Neural cell (in vitro differentiated cells): ENCODE measurements at regions not wholly inside any gene's neighbourhood (a gene's known extent, or its start where the extent isn't known, plus 50 kb on each side); places are given as distances from the start of the nearest gene placed in this dataset.

Experiments used
- H2AFZ ChIP-seq: fragments of 200-600, 300-800 bp; sonication (generic), shearing (Covaris generic); 2 replicates; pipeline ENCODE4 v1.6.0; 2014; ENCODE audit warnings: low read depth, mild to moderate bottlenecking, antibody characterized with exemption, low read length, moderate library complexity
- H3F3A ChIP-seq: fragments of 200-600 bp; shearing (Covaris generic); 2 replicates; pipeline ENCODE4 v1.6.1; 2016; ENCODE audit warnings: mild to moderate bottlenecking, moderate library complexity, mixed read lengths, antibody characterized with exemption, low read length; ENCODE audit not compliant: insufficient read depth, poor library complexity, severe bottlenecking
- H3K27ac ChIP-seq: fragments of 200-600, 300-800 bp; sonication (generic), shearing (Covaris generic); 2 replicates; pipeline ENCODE4 v1.5.1; 2014; ENCODE audit warnings: mild to moderate bottlenecking, low read length, moderate library complexity
- H3K27me3 ChIP-seq: fragments of 300-800, 200-600 bp; sonication (generic), shearing (Covaris generic); 2 replicates; pipeline ENCODE4 v1.6.0; 2014; ENCODE audit warnings: mild to moderate bottlenecking, low read depth, low read length, moderate library complexity; ENCODE audit not compliant: insufficient read depth
- H3K36me3 ChIP-seq: fragments of 300-800, 200-600 bp; sonication (generic), shearing (Covaris generic); 2 replicates; pipeline ENCODE4 v1.5.1; 2014; ENCODE audit warnings: mild to moderate bottlenecking, antibody characterized with exemption, low read length, moderate library complexity; ENCODE audit not compliant: insufficient read depth
- H3K4me2 ChIP-seq: fragments of 300-800, 200-600 bp; sonication (generic), shearing (Covaris generic); 2 replicates; pipeline ENCODE4 v1.6.0; 2014; ENCODE audit warnings: mild to moderate bottlenecking, low read length
- H3K4me3 ChIP-seq: fragments of 300-800, 200-600 bp; sonication (generic), shearing (Covaris generic); 2 replicates; pipeline ENCODE4 v1.5.1; 2014; ENCODE audit warnings: mild to moderate bottlenecking, low read length, moderate library complexity
- H3K79me2 ChIP-seq: fragments of 200-600 bp; shearing (Covaris generic); replicated peaks from 2 replicates; pipeline ENCODE4 v1.6.0; 2014; ENCODE audit warnings: mild to moderate bottlenecking, low read length, moderate library complexity; ENCODE audit not compliant: insufficient read depth
- H3K9ac ChIP-seq: fragments of 300-800, 200-600 bp; sonication (generic), shearing (Covaris generic); 2 replicates; pipeline ENCODE4 v1.6.1; 2016; ENCODE audit warnings: mild to moderate bottlenecking, low read length, mixed read lengths
- H3K9me2 ChIP-seq: fragments of 200-600 bp; shearing (Covaris generic); 2 replicates; pipeline ENCODE4 v1.6.1; 2016; ENCODE audit warnings: mild to moderate bottlenecking, low read length, mixed read lengths; ENCODE audit not compliant: insufficient read depth
- H3K9me3 ChIP-seq: fragments of 200-600, 300-800 bp; sonication (generic), shearing (Covaris generic); 2 replicates; pipeline ENCODE4 v1.6.1; 2016; ENCODE audit warnings: mild to moderate bottlenecking, mixed run types, low read length, moderate library complexity, mixed read lengths
- H4K20me1 ChIP-seq: fragments of 200-600 bp; shearing (Covaris generic); 2 replicates; pipeline ENCODE4 v1.6.1; 2016; ENCODE audit warnings: mild to moderate bottlenecking, mixed run types; ENCODE audit not compliant: insufficient read depth
- CTCF ChIP-seq: fragments of 450-650 bp; IDR thresholded peaks from 2 replicates; pipeline ENCODE4 v1.5.1; 2014; ENCODE audit warnings: antibody characterized with exemption, mild to moderate bottlenecking, moderate library complexity; ENCODE audit not compliant: poor library complexity, severe bottlenecking
- EP300 ChIP-seq: fragments of 450-650 bp; conservative IDR thresholded peaks from 2 replicates; pipeline ENCODE4 v1.6.1; 2014; ENCODE audit warnings: antibody characterized with exemption, mild to moderate bottlenecking, moderate library complexity; ENCODE audit not compliant: poor library complexity, severe bottlenecking
- EZH2 ChIP-seq: fragments of 200-600, 300-800 bp; shearing (Covaris generic), sonication (generic); IDR thresholded peaks from 2 replicates; pipeline ENCODE4 v1.6.1; 2014; ENCODE audit warnings: antibody characterized with exemption, low read length, borderline replicate concordance, mild to moderate bottlenecking; ENCODE audit not compliant: insufficient read depth, poor library complexity, severe bottlenecking
- MXI1 ChIP-seq: fragments of 450-650 bp; conservative IDR thresholded peaks from 2 replicates; pipeline ENCODE4 v1.6.1; 2014; ENCODE audit warnings: antibody characterized with exemption, mild to moderate bottlenecking; ENCODE audit not compliant: poor library complexity, severe bottlenecking
- POLR2AphosphoS5 ChIP-seq: IDR thresholded peaks from 2 replicates; pipeline ENCODE4 v1.6.1; 2012
- RAD21 ChIP-seq: fragments of 450-650 bp; conservative IDR thresholded peaks from 2 replicates; pipeline ENCODE4 v1.6.1; 2014; ENCODE audit warnings: antibody characterized with exemption, mild to moderate bottlenecking, moderate library complexity
- REST ChIP-seq: IDR thresholded peaks from 2 replicates; pipeline ENCODE4 v1.6.1; 2012; ENCODE audit warnings: borderline replicate concordance
- SMC3 ChIP-seq: fragments of 450-650 bp; conservative IDR thresholded peaks from 2 replicates; pipeline ENCODE4 v1.6.1; 2014; ENCODE audit warnings: antibody characterized with exemption, mild to moderate bottlenecking, moderate library complexity; ENCODE audit not compliant: poor library complexity
- TAF1 ChIP-seq: IDR thresholded peaks from 2 replicates; pipeline ENCODE4 v1.6.1; 2012; ENCODE audit warnings: low read depth

GRCh38 chr10:84789026-84789425 lies 460.6 kb downstream of the CCSER2 start:
- Histone ChIP-seq H3K9me3 (no peaks in the 10 kb centered on the region), H3K4me3 (no peak overlapping the region), H2AFZ (no peak overlapping the region), H3F3A (no peaks in the 10 kb centered on the region), H3K9ac (no peak overlapping the region), H3K36me3 (no peaks in the 10 kb centered on the region), H3K4me2 (no peak overlapping the region), H3K27ac (no peak overlapping the region), H3K79me2 (no peaks in the 10 kb centered on the region), H3K27me3 (no peaks in the 10 kb centered on the region), H3K9me2 (no peaks in the 10 kb centered on the region), H4K20me1 (no peaks in the 10 kb centered on the region)
- no peak for TF ChIP-seq MXI1
- no peak for TF ChIP-seq REST
- TF ChIP-seq SMC3, result no peak
- TF ChIP-seq EP300, result no peak
- no peak for TF ChIP-seq EZH2
- TF ChIP-seq TAF1, result no peak
- TF ChIP-seq CTCF, result no peak
- no peak for TF ChIP-seq POLR2AphosphoS5
- no peak for TF ChIP-seq RAD21

- peaks cover 4% of the 10 kb centered on the region for H3F3A ChIP-seq
- H3K36me3 ChIP-seq, result no peaks in the 10 kb centered on the region
- peak overlapping the region; percentile 56 for H3K4me3 ChIP-seq
- no peaks in the 10 kb centered on the region for H4K20me1 ChIP-seq
- H3K9ac ChIP-seq, result peak overlapping the region; percentile 44
- peak overlapping the region; percentile 64 for H3K4me2 ChIP-seq
- no peaks in the 10 kb centered on the region for H3K9me2 ChIP-seq
- H3K27me3 ChIP-seq, result no peaks in the 10 kb centered on the region
- peak overlapping the region; percentile 23 for H2AFZ ChIP-seq
- TF ChIP-seq REST (peak; percentile 59), RAD21 (peak; percentile 41), SMC3 (peak; percentile 40), TAF1 (no peak), MXI1 (peak; percentile 68), CTCF (no peak), EP300 (peak; percentile 77), POLR2AphosphoS5 (peak; percentile 79), EZH2 (no peak)
- H3K9me3 ChIP-seq, result no peaks in the 10 kb centered on the region
- no peaks in the 10 kb centered on the region for H3K79me2 ChIP-seq
- H3K27ac ChIP-seq, result peak overlapping the region; percentile 64
Measured at GRCh38 chr10:84798312-84798711, 469.9 kb downstream of the CCSER2 start.
